HCT116 (cell line): ENCODE measurements at regions not wholly inside any gene's neighbourhood (a gene's known extent, or its start where the extent isn't known, plus 50 kb on each side); places are given as distances from the start of the nearest gene placed in this dataset.

ENCODE experiments used
- POLR2AphosphoS5 ChIP-seq: IDR thresholded peaks from 2 replicates; pipeline ENCODE4 v1.6.1; 2011; ENCODE audit warnings: mild to moderate bottlenecking, low read depth, low read length, moderate library complexity
- RAD21 ChIP-seq: IDR thresholded peaks from 2 replicates; pipeline ENCODE4 v1.6.1; 2012; ENCODE audit warnings: low read depth, mild to moderate bottlenecking
- TCF7L2 ChIP-seq: IDR thresholded peaks from 2 replicates; pipeline ENCODE4 v1.7.0; 2011; ENCODE audit warnings: borderline replicate concordance, inconsistent platforms; ENCODE audit not compliant: insufficient read depth, insufficient read length; ENCODE audit errors: extremely low read depth
- TF ChIP-seq, protein P1 (sequence below), 3 experiments: fragments of 200-600 bp in 1 of 3; sonication (generic) in 1 of 3; IDR thresholded peaks in 2 of 3; conservative IDR thresholded peaks in 1 of 3; 2 replicates each; pipeline ENCODE4 v1.5.1; 2012 to 2017; ENCODE audit warnings: low read depth in 2 of 3, low read length in 2 of 3, antibody characterized with exemption in 1 of 3, borderline replicate concordance in 1 of 3, control low read depth in 1 of 3, mild to moderate bottlenecking in 1 of 3, mixed read lengths in 1 of 3, mixed run types in 1 of 3, moderate library complexity in 1 of 3; ENCODE audit not compliant: insufficient read depth in 1 of 3

DNA sequence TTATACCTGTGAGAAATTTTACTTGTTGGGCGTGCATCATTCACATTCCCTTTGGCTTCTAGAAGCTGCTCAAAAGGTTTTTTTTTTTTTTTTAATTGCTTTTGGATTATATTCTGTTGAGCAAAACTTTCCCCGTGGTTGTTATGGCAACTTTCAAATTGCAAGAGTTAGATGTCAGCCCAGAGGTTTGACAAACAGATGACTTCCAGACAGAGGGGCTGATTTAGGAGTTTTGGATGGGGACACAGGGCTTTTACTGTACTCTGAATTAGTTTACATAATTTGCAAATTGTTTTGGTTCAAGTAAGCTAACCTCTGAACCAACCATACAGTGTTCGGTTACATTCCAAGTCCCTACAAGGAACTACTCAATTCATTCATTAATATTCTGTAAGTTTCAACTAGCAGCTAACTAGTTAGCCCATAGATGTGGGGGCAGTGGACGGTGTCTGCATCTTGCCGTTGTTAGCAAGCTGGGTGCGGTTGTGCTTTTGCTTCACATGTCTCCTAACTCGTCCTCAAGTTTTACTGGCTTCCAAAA, 66.4 kb upstream of the JAZF1 start:
- TF ChIP-seq, protein P1, sequence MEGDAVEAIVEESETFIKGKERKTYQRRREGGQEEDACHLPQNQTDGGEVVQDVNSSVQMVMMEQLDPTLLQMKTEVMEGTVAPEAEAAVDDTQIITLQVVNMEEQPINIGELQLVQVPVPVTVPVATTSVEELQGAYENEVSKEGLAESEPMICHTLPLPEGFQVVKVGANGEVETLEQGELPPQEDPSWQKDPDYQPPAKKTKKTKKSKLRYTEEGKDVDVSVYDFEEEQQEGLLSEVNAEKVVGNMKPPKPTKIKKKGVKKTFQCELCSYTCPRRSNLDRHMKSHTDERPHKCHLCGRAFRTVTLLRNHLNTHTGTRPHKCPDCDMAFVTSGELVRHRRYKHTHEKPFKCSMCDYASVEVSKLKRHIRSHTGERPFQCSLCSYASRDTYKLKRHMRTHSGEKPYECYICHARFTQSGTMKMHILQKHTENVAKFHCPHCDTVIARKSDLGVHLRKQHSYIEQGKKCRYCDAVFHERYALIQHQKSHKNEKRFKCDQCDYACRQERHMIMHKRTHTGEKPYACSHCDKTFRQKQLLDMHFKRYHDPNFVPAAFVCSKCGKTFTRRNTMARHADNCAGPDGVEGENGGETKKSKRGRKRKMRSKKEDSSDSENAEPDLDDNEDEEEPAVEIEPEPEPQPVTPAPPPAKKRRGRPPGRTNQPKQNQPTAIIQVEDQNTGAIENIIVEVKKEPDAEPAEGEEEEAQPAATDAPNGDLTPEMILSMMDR (IDR thresholded peaks at IDR 0.05 in 2 of 3, conservative IDR thresholded peaks at IDR 0.05 in 1 of 3; ENCODE audit: borderline replicate concordance in 1 of 3, insufficient read depth in 1 of 3, low read depth in 2 of 3, low read length in 2 of 3): no peak
- TF ChIP-seq POLR2AphosphoS5: no peak
- TF ChIP-seq TCF7L2: no peak
- TF ChIP-seq RAD21: no peak
